OCI-LY1 (cell line): ENCODE measurements at regions not wholly inside any gene's neighbourhood (a gene's known extent, or its start where the extent isn't known, plus 50 kb on each side); places are given as distances from the start of the nearest gene placed in this dataset.

Experiments used
- CTCF ChIP-seq: fragments of 200-600 bp; sonication (generic), shearing (Covaris generic); IDR thresholded peaks from 2 replicates; pipeline ENCODE4 v1.5.1; 2017; ENCODE audit warnings: mild to moderate bottlenecking, antibody characterized with exemption, low read length, moderate library complexity, mixed read lengths
- EZH2 ChIP-seq: fragments of 200-600 bp; sonication (generic), shearing (Covaris generic); IDR thresholded peaks from 2 replicates; pipeline ENCODE4 v1.8.0; 2017; ENCODE audit warnings: borderline replicate concordance, mixed run types, mild to moderate bottlenecking, antibody characterized with exemption, low read length, moderate library complexity, mixed read lengths

GRCh38 chr18:78902795-78903435 lies 76.7 kb upstream of the SALL3 start:
- TF ChIP-seq CTCF (no peak), EZH2 (no peak)
